Fibroblast of lung (primary cell): ENCODE measurements at regions not wholly inside any gene's neighbourhood (a gene's known extent, or its start where the extent isn't known, plus 50 kb on each side); places are given as distances from the start of the nearest gene placed in this dataset.
"Not testable (repeated sequence)": the region's sequence is repeated elsewhere in the genome, so short reads cannot be mapped to it uniquely, and the experiment has no call there.

Experiments used
- EZH2 ChIP-seq: IDR thresholded peaks from 2 replicates; pipeline ENCODE4 v1.5.1; 2012; ENCODE audit warnings: low read length, control low read depth, mild to moderate bottlenecking; ENCODE audit errors: missing control alignments
- TF ChIP-seq, protein P1 (sequence below), 2 donors: IDR thresholded peaks in 1 of 2; conservative IDR thresholded peaks in 1 of 2; 1 replicate in 1 of 2; 2 replicates in 1 of 2; pipeline ENCODE4 v1.5.1; 2011 to 2012; ENCODE audit warnings: low read length in 2 of 2, control low read depth in 1 of 2, inconsistent platforms in 1 of 2, low read depth in 1 of 2, mild to moderate bottlenecking in 1 of 2

DNA sequence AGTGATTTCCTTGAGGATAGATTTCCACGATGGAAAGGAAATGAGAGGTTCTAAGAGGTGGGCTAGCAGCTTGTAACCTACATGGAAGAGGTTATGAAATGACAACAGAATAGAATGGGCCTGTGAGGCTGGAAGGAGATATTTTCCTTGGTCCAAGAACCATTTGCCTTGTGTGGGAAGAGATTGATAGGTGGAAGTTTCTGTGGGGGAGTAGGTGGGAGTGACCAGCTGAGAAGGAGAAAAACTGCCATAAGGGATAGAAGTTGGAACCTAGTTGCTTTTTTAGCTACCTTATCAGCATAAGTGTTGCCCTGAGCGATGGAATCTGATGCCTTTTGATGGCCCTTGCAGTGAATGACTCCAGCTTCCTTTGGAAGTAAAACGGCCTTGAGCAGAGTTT lies 60.4 kb upstream of the NAA35 start:
- TF ChIP-seq, protein P1, sequence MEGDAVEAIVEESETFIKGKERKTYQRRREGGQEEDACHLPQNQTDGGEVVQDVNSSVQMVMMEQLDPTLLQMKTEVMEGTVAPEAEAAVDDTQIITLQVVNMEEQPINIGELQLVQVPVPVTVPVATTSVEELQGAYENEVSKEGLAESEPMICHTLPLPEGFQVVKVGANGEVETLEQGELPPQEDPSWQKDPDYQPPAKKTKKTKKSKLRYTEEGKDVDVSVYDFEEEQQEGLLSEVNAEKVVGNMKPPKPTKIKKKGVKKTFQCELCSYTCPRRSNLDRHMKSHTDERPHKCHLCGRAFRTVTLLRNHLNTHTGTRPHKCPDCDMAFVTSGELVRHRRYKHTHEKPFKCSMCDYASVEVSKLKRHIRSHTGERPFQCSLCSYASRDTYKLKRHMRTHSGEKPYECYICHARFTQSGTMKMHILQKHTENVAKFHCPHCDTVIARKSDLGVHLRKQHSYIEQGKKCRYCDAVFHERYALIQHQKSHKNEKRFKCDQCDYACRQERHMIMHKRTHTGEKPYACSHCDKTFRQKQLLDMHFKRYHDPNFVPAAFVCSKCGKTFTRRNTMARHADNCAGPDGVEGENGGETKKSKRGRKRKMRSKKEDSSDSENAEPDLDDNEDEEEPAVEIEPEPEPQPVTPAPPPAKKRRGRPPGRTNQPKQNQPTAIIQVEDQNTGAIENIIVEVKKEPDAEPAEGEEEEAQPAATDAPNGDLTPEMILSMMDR (conservative IDR thresholded peaks at IDR 0.05 in 1 of 2, IDR thresholded peaks at IDR 0.05 in 1 of 2; ENCODE audit: low read depth in 1 of 2, low read length in 2 of 2): not testable (repeated sequence)
- not testable (repeated sequence) for TF ChIP-seq EZH2
